Testis (tissue), 2 donors: ENCODE measurements at regions not wholly inside any gene's neighbourhood (a gene's known extent, or its start where the extent isn't known, plus 50 kb on each side); places are given as distances from the start of the nearest gene placed in this dataset.

Experiments
- CTCF ChIP-seq, 3 experiments: fragments of 450-650 bp in 2 of 3; fragments of 200-600 bp in 1 of 3; sonication (generic) in 1 of 3; IDR thresholded peaks; one replicate each; pipeline ENCODE4 v1.5.1; 2016 to 2019; ENCODE audit warnings: antibody characterized with exemption in 3 of 3, mild to moderate bottlenecking in 2 of 3, moderate library complexity in 1 of 3
- POLR2A ChIP-seq: fragments of 450-650 bp; IDR thresholded peaks from one replicate; pipeline ENCODE4 v1.6.1; 2017; ENCODE audit warnings: antibody characterized with exemption, mild to moderate bottlenecking, moderate library complexity

- no peak for TF ChIP-seq POLR2A
- no peak for TF ChIP-seq CTCF (IDR thresholded peaks at IDR 0.05)
Observed at GRCh38 chr2:160658851-160659250, 165.2 kb upstream of the RBMS1 start.
